Panc1 (cell line): ENCODE measurements at regions not wholly inside any gene's neighbourhood (a gene's known extent, or its start where the extent isn't known, plus 50 kb on each side); places are given as distances from the start of the nearest gene placed in this dataset.

ENCODE experiments used
- ATAC-seq: fragments of 200-7000 bp; cut with Tn5 transposase; 2 replicates; pipeline ENCODE4 v1.9.1; 2020; ENCODE audit warnings: mild to moderate bottlenecking, moderate library complexity
- BruUV-seq: library from RNA; stranded (reverse); fragments of 400-500 nt; replicated peaks from 2 replicates; lab custom pipeline; 2021; lab: Mats Ljungman, UMichigan
- CTCF ChIA-PET: fragments of 300-600 bp; sonication (Branson Sonifier 250); formaldehyde crosslinking; loops from one replicate; lab custom pipeline; 2022; ENCODE audit warnings: antibody characterized with exemption; lab: Charles Lee
- POLR2A ChIA-PET: fragments of 300-600 bp; sonication (Branson Sonifier 250); formaldehyde crosslinking; loops from one replicate; lab custom pipeline; 2022; ENCODE audit warnings: antibody characterized with exemption; lab: Charles Lee
- DNase-seq: peaks from one replicate; pipeline ENCODE4 v3.0.0-alpha.2; 2010; ENCODE audit warnings: low read depth, low spot score
- H3K27ac ChIP-seq: 2 replicates; pipeline ENCODE4 v1.5.1; 2011; ENCODE audit warnings: mild to moderate bottlenecking, low read length, inconsistent platforms
- H3K27me3 ChIP-seq: fragments of 200-500 bp; sonication (Bioruptor generic); 2 replicates; pipeline ENCODE4 v1.6.0; 2014; ENCODE audit warnings: low read length, inconsistent platforms; ENCODE audit not compliant: control insufficient read depth, insufficient read depth
- H3K36me3 ChIP-seq: fragments of 200-500 bp; sonication (Bioruptor generic); 2 replicates; pipeline ENCODE4 v1.5.1; 2014; ENCODE audit warnings: inconsistent platforms, mild to moderate bottlenecking, low read length, moderate library complexity; ENCODE audit not compliant: control insufficient read depth, insufficient read depth
- H3K4me1 ChIP-seq: 2 replicates; pipeline ENCODE4 v1.5.1; 2011; ENCODE audit warnings: inconsistent platforms, mild to moderate bottlenecking, low read length, moderate library complexity; ENCODE audit not compliant: control insufficient read depth, insufficient read depth
- H3K4me3 ChIP-seq, 2 experiments: 2 replicates each; pipeline ENCODE4 v1.5.1; 2011 to 2012; ENCODE audit warnings: low read depth in 2 of 2, low read length in 2 of 2, mild to moderate bottlenecking in 2 of 2, inconsistent platforms in 1 of 2, moderate library complexity in 1 of 2
- H3K9me3 ChIP-seq: fragments of 200-500 bp; sonication (Bioruptor generic); 2 replicates; pipeline ENCODE4 v1.5.1; 2014; ENCODE audit warnings: low read depth, mild to moderate bottlenecking, inconsistent platforms, low read length, moderate library complexity; ENCODE audit not compliant: control insufficient read depth, insufficient read depth
- POLR2AphosphoS5 ChIP-seq: IDR thresholded peaks from 2 replicates; pipeline ENCODE4 v1.6.1; 2012; ENCODE audit warnings: mild to moderate bottlenecking, low read depth, low read length, moderate library complexity
- SIN3A ChIP-seq: IDR thresholded peaks from 2 replicates; pipeline ENCODE4 v1.6.1; 2012; ENCODE audit warnings: low read depth, mild to moderate bottlenecking, low read length, moderate library complexity, borderline replicate concordance; ENCODE audit not compliant: insufficient read depth
- TCF7L2 ChIP-seq: IDR thresholded peaks from 2 replicates; pipeline ENCODE4 v1.6.1; 2011; ENCODE audit warnings: mild to moderate bottlenecking, low read depth, low read length, inconsistent platforms
- in situ Hi-C: cut with HindIII; loops from 2 replicates; pipeline ENCODE4 v1.10.0; 2016; ENCODE audit warnings: low sequenced_read_pairs, low pct_unique_long_range_greater_than_20kb
- intact Hi-C: fragments of 100-400 bp; cut with micrococcal nuclease; formaldehyde crosslinking; loops from one replicate; pipeline ENCODE4 v1.10.0; 2022; ENCODE audit not compliant: unreplicated experiment
- TF ChIP-seq, protein P1 (sequence below): fragments of 450-650 bp; IDR thresholded peaks from 2 replicates; pipeline ENCODE4 v1.5.1; 2017; ENCODE audit warnings: mild to moderate bottlenecking
- TF ChIP-seq, protein P2 (sequence below), 2 experiments: IDR thresholded peaks; 2 replicates each; pipeline ENCODE4 v1.6.1; 2011 to 2012; ENCODE audit warnings: low read depth in 2 of 2, control low read depth in 1 of 2, low read length in 1 of 2, mild to moderate bottlenecking in 1 of 2, moderate library complexity in 1 of 2; ENCODE audit not compliant: insufficient read depth in 1 of 2

DNA sequence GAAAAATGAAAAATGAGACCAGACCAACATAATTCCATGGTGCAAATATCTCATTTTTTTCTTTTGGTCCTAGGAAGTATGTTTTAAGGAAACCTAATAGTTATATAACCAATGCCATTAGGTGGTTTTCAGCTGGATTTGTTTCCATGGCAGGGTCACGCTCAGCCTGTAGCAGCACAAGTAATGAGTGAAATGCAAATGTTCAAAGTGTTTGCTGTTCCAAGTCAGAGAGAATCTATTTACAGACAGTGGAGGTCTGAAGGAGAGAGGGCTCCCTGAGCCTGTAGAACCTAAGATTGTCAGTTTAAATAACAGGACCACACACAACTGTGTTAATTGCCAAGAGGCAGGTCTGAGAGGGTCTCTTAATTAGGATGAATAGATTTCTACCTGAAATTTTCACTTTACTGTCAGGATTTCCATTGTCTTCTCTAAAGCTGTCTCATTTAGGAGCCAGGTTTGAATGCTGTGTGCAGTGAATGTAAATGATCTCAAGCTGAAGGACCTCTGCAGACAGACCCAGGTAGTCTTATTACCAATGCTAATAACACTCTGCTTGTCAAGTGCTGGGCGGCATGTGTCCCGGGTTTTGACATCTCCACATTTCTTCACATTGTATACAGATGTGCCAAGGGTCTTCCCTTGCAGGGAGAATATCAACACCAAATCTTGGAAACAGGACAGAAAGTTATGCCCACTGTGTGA, 317.3 kb upstream of the NECTIN3 start:
- CTCF ChIA-PET = no interaction called here
- POLR2A ChIA-PET = no interaction called here
- no peaks in the 10 kb centered on the region for H3K9me3 ChIP-seq
- TF ChIP-seq TCF7L2 (no peak), SIN3A (no peak), POLR2AphosphoS5 (no peak)
- TF ChIP-seq, protein P1, sequence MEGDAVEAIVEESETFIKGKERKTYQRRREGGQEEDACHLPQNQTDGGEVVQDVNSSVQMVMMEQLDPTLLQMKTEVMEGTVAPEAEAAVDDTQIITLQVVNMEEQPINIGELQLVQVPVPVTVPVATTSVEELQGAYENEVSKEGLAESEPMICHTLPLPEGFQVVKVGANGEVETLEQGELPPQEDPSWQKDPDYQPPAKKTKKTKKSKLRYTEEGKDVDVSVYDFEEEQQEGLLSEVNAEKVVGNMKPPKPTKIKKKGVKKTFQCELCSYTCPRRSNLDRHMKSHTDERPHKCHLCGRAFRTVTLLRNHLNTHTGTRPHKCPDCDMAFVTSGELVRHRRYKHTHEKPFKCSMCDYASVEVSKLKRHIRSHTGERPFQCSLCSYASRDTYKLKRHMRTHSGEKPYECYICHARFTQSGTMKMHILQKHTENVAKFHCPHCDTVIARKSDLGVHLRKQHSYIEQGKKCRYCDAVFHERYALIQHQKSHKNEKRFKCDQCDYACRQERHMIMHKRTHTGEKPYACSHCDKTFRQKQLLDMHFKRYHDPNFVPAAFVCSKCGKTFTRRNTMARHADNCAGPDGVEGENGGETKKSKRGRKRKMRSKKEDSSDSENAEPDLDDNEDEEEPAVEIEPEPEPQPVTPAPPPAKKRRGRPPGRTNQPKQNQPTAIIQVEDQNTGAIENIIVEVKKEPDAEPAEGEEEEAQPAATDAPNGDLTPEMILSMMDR = no peak
- TF ChIP-seq, protein P2, sequence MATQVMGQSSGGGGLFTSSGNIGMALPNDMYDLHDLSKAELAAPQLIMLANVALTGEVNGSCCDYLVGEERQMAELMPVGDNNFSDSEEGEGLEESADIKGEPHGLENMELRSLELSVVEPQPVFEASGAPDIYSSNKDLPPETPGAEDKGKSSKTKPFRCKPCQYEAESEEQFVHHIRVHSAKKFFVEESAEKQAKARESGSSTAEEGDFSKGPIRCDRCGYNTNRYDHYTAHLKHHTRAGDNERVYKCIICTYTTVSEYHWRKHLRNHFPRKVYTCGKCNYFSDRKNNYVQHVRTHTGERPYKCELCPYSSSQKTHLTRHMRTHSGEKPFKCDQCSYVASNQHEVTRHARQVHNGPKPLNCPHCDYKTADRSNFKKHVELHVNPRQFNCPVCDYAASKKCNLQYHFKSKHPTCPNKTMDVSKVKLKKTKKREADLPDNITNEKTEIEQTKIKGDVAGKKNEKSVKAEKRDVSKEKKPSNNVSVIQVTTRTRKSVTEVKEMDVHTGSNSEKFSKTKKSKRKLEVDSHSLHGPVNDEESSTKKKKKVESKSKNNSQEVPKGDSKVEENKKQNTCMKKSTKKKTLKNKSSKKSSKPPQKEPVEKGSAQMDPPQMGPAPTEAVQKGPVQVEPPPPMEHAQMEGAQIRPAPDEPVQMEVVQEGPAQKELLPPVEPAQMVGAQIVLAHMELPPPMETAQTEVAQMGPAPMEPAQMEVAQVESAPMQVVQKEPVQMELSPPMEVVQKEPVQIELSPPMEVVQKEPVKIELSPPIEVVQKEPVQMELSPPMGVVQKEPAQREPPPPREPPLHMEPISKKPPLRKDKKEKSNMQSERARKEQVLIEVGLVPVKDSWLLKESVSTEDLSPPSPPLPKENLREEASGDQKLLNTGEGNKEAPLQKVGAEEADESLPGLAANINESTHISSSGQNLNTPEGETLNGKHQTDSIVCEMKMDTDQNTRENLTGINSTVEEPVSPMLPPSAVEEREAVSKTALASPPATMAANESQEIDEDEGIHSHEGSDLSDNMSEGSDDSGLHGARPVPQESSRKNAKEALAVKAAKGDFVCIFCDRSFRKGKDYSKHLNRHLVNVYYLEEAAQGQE (IDR thresholded peaks at IDR 0.05; ENCODE audit: insufficient read depth in 1 of 2, low read depth in 2 of 2, low read length in 1 of 2) = no peak
- no peak overlapping the region for H3K27ac ChIP-seq
- no peak overlapping the region for H3K4me3 ChIP-seq
- DNase-seq (no peak), ATAC-seq (no peak)
- no peaks in the 10 kb centered on the region for H3K27me3 ChIP-seq
- in situ Hi-C loops (no loop called here), intact Hi-C loops (no loop called here)
- H3K36me3 ChIP-seq = no peaks in the 10 kb centered on the region
- BruUV-seq = no TSS peak
- H3K4me1 ChIP-seq = no peaks in the 10 kb centered on the region

DNA sequence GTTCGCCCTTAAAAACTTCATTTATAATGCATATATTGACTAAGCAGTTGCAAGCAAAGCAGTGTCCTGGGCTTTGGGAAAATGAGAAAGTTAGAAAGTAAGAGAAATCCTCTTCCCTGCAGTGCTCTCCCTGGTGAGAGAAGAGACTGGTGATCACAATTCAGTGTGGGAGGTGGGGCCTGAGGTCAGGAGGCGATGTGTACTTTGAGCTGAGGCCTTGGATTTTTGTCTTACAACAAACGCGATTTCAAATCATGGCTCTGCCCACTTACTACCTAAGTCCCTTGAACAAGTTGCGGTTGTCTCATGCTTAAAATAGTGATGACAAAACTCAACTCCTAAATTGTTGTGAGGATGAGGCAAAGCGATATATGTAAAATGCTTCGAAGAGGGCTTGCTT, 316.3 kb upstream of the NECTIN3 start:
- TF ChIP-seq POLR2AphosphoS5 = no peak
- TF ChIP-seq SIN3A = no peak
- TF ChIP-seq TCF7L2 = no peak
- TF ChIP-seq, protein P2 (IDR thresholded peaks at IDR 0.05; ENCODE audit: insufficient read depth in 1 of 2, low read depth in 2 of 2, low read length in 1 of 2) = no peak
- TF ChIP-seq, protein P1 = no peak
- H3K4me3 ChIP-seq = no peak overlapping the region
- ChIA-PET POLR2A (no interaction called here), CTCF (no interaction called here)
- no peaks in the 10 kb centered on the region for H3K9me3 ChIP-seq
- intact Hi-C loops = no loop called here
- H3K36me3 ChIP-seq = no peaks in the 10 kb centered on the region
- no peak overlapping the region for H3K27ac ChIP-seq
- no peak for ATAC-seq
- in situ Hi-C loops = no loop called here
- BruUV-seq = no TSS peak
- no peak for DNase-seq
- H3K27me3 ChIP-seq = no peaks in the 10 kb centered on the region
- H3K4me1 ChIP-seq = no peaks in the 10 kb centered on the region
